Transverse colon (tissue), 4 donors: ENCODE measurements at regions not wholly inside any gene's neighbourhood (a gene's known extent, or its start where the extent isn't known, plus 50 kb on each side); places are given as distances from the start of the nearest gene placed in this dataset.
"Not testable (repeated sequence)": the region's sequence is repeated elsewhere in the genome, so short reads cannot be mapped to it uniquely, and the experiment has no call there.

Source experiments
- DNase-seq: peaks from one replicate; pipeline ENCODE4 v3.0.0-alpha.2; 2019
- H3K27ac ChIP-seq, 4 donors: fragments of 200-600 bp; sonication (generic); 2 replicates each; pipeline ENCODE4 v1.5.1; 2016 to 2018; ENCODE audit warnings: inconsistent platforms in 4 of 4
- H3K27me3 ChIP-seq: fragments of 200-600 bp; sonication (generic); 2 replicates; pipeline ENCODE4 v1.5.1; 2017; ENCODE audit warnings: inconsistent platforms
- H3K36me3 ChIP-seq, 4 donors: fragments of 200-600 bp; sonication (generic); 2 replicates each; pipeline ENCODE4 v1.5.1; 2017 to 2019; ENCODE audit warnings: inconsistent platforms in 4 of 4
- H3K4me1 ChIP-seq, 4 donors: fragments of 200-600 bp; sonication (generic); 2 replicates each; pipeline ENCODE4 v1.5.1; 2017 to 2020; ENCODE audit warnings: inconsistent platforms in 4 of 4
- H3K4me3 ChIP-seq, 4 donors: fragments of 200-600 bp; sonication (generic); 1 replicate in 1 of 4; 2 replicates in 3 of 4; pipeline versions ENCODE4 v1.5.1 to v1.6.1; 2017 to 2019; ENCODE audit warnings: inconsistent platforms in 4 of 4
- H3K9me3 ChIP-seq, 2 donors: fragments of 200-600 bp; sonication (generic); 2 replicates each; pipeline ENCODE4 v1.5.1; 2017 to 2019; ENCODE audit warnings: inconsistent platforms in 2 of 2
- WGBS, 2 donors: methylation state at CpG; one replicate each; pipeline ENCODE4 v1.1.5; 2018; ENCODE audit warnings: low coverage in 1 of 2; 5-methylcytosine and 5-hydroxymethylcytosine counted together
- in situ Hi-C, 4 donors: fragments of 200-750 bp; cut with MboI; loops; one replicate each; pipeline versions ENCODE4 v1.15.0 to v1.15.1; 2017; ENCODE audit warnings: low sequenced_read_pairs in 3 of 4, low pct_ligation_motif_present in 1 of 4, low pct_unique_long_range_greater_than_20kb in 1 of 4
- intact Hi-C: fragments of 100-400 bp; cut with DNase I; formaldehyde crosslinking; loops from one replicate; pipeline ENCODE4 v1.15.1; 2023; ENCODE audit warnings: low total_unique reads

- H3K27me3 ChIP-seq, DNase-seq, H3K9me3 ChIP-seq, in situ Hi-C loops, H3K36me3 ChIP-seq, intact Hi-C loops, H3K4me1 ChIP-seq, H3K4me3 ChIP-seq, H3K27ac ChIP-seq: not testable (repeated sequence)
- 69 to 100% methylated on average over 1 to 3 of the region's 3 CpGs for WGBS, 2 donors
These were observed 131.1 kb downstream of the SRGAP2 start for GRCh38 chr1:206334481-206334880.

GRCh38 chr1:206335162-206335561, 131.8 kb downstream of the SRGAP2 start:
- H3K4me1 ChIP-seq, H3K27me3 ChIP-seq, in situ Hi-C loops, DNase-seq, H3K27ac ChIP-seq, intact Hi-C loops, H3K4me3 ChIP-seq, H3K9me3 ChIP-seq, H3K36me3 ChIP-seq: not testable (repeated sequence)

DNA sequence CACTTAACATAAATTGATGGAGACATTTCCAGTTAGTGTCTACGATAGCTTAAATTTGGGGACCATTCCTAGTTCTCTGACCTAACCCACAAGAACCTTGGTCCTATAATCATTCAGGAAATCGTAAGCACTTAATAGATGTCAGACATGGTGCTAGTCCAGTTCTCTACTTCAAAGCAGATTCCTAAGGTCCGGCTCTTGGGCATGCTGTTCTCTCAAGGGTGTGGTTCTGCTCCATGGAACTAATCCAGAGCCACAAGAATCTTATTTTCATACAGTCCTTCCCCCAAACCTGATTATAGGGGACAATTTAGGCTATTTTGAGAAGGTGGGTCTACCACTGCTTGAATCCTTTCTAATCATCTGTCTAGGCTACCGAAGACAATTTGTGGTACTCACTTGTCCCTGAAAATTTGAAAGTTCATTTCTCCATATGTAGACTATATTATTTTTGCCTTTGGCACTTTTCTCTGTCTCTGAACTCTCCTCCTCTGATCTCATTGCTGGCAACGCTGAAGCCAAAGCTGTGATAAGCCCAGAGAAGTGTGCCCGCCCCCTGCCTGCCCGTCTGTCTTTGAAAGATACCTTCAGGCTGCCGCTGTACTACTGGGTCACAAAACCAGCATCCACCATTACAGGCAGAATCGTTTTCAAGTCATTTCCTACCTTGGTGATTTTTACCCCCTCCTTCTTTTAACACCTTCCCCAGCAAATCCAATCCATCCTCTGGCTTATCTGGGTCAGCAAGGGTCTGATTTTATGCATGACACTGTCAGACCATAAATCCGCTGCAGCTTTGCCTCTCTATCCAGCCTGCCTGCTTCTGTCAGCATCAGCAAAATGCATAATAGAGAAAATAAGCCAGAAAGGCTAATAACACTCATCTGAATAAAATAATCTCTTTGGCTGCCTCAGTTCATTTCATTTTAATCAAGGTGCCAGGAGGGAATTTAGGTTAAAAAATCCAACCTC, 132.8 kb downstream of the SRGAP2 start:
- WGBS, 2 donors = 79% methylated on average over 3 of the region's 10 CpGs; no CpG with 5 or more reads in 1 of the 2 donors
- H3K4me3 ChIP-seq, H3K4me1 ChIP-seq, H3K36me3 ChIP-seq, DNase-seq, H3K9me3 ChIP-seq, intact Hi-C loops, in situ Hi-C loops, H3K27me3 ChIP-seq, H3K27ac ChIP-seq: not testable (repeated sequence)

GRCh38 chr1:206337024-206337423, 133.3 kb upstream of the IKBKE start:
- H3K4me1 ChIP-seq, H3K27me3 ChIP-seq, DNase-seq, intact Hi-C loops, H3K27ac ChIP-seq, H3K9me3 ChIP-seq, in situ Hi-C loops, H3K36me3 ChIP-seq, H3K4me3 ChIP-seq: not testable (repeated sequence)
- WGBS, 2 donors = 100% methylated on average over 1 of the region's 4 CpGs; no CpG with 5 or more reads in 1 of the 2 donors

DNA sequence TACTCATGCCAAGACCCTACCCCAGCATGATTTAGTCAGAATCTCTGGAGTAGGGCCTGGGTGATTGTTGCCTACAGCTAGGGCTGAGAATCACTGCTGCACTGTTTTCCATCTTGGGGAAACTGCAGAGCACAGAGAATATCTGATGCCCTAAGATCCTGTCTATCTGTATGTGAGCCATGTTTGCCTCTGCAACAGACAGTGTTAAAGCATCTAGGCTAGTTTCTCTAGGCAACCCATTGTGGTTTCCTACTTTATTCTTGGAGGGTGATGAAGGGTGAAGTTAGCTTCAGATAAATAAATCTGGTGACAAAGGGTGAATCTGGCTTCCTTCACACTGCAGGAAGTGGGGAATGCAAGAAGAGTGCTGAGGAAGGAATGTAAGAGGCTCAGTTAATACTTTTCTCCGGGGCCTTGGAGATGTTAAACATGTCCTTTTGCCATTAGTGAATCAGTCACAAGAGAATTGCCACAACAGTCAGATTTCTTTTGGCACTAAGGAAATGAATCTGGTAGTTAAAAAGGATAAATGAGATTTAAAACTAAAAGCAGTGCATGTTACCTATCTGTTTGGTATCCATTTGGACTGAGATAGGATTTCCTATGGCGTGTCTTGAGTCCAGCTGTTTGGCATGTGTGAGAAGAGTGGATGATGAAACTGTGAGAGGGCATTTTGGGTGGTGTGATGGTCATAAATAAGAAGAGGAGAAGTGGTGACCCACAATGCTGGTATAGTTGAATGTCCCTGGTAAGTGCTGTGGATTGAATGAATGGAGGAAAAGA, 119.6 kb upstream of the IKBKE start:
- 59 to 62% methylated on average over 2 of the region's 2 CpGs for WGBS, 2 donors
- intact Hi-C loops = not testable (repeated sequence)

DNA sequence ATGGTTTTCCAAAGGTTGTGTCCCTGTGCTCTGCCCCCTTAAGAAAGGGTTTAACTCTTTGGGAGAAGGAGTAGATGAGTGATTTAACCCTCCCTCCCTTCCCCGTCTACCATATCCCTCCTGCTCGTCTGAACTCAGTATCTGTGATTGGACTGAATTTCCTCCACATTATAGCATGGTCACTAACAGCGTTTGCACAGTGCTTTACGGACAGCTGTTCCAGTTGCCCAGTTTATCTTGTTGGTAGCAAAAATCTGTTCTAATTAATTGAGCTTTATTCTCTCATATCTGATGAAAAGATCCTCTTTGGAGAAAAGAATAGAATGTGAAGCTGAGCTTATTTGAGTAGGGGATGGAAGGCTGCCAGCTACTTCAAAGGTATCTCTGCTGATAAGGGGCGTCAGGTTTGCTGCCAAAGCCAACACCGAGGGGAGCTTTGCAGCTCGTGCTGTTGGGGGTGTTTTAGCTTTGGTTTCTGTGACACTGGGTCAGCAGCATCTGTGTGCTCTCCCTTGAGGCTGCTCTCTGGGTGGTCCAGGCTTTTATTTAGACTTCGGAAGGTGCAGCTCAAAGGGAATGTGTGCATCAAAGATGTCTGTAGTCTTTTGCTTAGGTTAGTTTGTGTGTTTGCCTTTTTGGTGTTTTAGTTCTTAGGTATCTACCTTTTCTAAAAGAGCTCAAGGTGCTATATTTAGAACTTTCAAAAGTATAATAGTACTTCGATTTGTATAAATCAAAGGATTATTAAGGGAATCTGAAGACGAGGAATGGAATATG, 118.8 kb upstream of the IKBKE start:
- H3K9me3 ChIP-seq, H3K27ac ChIP-seq, DNase-seq, intact Hi-C loops, H3K4me3 ChIP-seq, H3K36me3 ChIP-seq, H3K27me3 ChIP-seq, H3K4me1 ChIP-seq, in situ Hi-C loops: not testable (repeated sequence)
- WGBS, 2 donors = 85% methylated on average over 4 of the region's 10 CpGs; no CpG with 5 or more reads in 1 of the 2 donors

More for the DNA sequence above, 119.6 kb upstream of the IKBKE start:
- H3K27ac ChIP-seq, H3K4me1 ChIP-seq, DNase-seq, H3K27me3 ChIP-seq, H3K9me3 ChIP-seq, H3K4me3 ChIP-seq, in situ Hi-C loops, H3K36me3 ChIP-seq: not testable (repeated sequence)

GRCh38 chr1:206356310-206356709, 114.0 kb upstream of the IKBKE start:
- intact Hi-C loops, H3K9me3 ChIP-seq, in situ Hi-C loops, DNase-seq, H3K36me3 ChIP-seq, H3K27me3 ChIP-seq, H3K27ac ChIP-seq, H3K4me3 ChIP-seq, H3K4me1 ChIP-seq: not testable (repeated sequence)

DNA sequence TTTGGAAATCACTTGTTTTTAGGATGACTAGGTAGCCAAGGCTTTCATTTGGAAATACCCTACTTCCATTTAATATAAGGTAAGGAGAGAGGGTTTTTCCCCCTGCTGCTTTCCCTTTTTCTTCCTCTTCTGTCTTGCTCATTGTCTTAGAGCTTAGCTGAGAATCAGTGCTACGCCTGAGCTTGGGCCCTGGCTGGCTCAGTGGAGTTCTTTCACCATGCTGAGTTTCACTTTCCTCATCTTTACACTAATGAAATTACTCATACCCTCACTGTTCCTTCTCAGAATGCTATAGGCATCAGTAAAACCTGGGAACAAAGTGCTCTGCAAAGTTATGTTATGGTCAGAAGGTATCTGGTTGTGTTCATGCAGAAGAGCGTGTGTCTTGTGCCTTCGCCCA, 112.3 kb upstream of the IKBKE start:
- H3K9me3 ChIP-seq, H3K4me1 ChIP-seq, H3K27ac ChIP-seq, H3K27me3 ChIP-seq, H3K36me3 ChIP-seq, intact Hi-C loops, in situ Hi-C loops, H3K4me3 ChIP-seq, DNase-seq: not testable (repeated sequence)
- 79% methylated on average over 2 of the region's 3 CpGs; no CpG with 5 or more reads in 1 of the 2 donors for WGBS, 2 donors

- DNase-seq, H3K4me1 ChIP-seq, intact Hi-C loops, in situ Hi-C loops, H3K27me3 ChIP-seq, H3K27ac ChIP-seq, H3K9me3 ChIP-seq, H3K4me3 ChIP-seq, H3K36me3 ChIP-seq: not testable (repeated sequence)
- 93% methylated on average over 2 of the region's 3 CpGs; no CpG with 5 or more reads in 1 of the 2 donors for WGBS, 2 donors
These were observed 111.5 kb upstream of the IKBKE start for GRCh38 chr1:206358771-206359170.

DNA sequence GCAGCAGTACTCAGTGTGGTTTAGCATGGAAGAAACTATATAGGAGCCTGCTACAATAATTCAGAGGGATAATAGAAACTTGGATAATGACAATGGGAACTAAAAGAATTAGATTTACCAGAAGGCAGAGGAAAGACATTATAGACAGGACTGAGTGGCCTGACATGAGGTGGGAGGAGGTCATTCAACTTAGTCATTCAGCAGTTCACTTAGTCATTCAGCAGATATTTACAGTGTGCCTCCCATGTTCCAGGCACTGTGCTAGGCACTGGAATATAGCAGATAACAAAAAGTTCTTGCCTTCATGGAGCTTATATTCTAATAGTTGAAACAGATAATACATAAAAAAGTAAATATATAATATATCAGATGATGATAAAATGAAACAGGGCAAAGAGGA, 110.9 kb upstream of the IKBKE start:
- DNase-seq, H3K4me1 ChIP-seq, H3K9me3 ChIP-seq, H3K4me3 ChIP-seq, H3K36me3 ChIP-seq, in situ Hi-C loops, H3K27me3 ChIP-seq, intact Hi-C loops, H3K27ac ChIP-seq: not testable (repeated sequence)
